Mesodermal cell (in vitro differentiated cells): ENCODE measurements at regions not wholly inside any gene's neighbourhood (a gene's known extent, or its start where the extent isn't known, plus 50 kb on each side); places are given as distances from the start of the nearest gene placed in this dataset.

ENCODE experiments used
- H3K27ac ChIP-seq: 2 replicates; pipeline ENCODE4 v1.7.0; 2013; ENCODE audit warnings: mild to moderate bottlenecking, low read depth, low read length, moderate library complexity; ENCODE audit not compliant: severe bottlenecking
- H3K36me3 ChIP-seq: 2 replicates; pipeline ENCODE4 v1.7.1; 2013; ENCODE audit warnings: mild to moderate bottlenecking, low read length, moderate library complexity; ENCODE audit not compliant: control insufficient read depth, insufficient read depth
- H3K4me1 ChIP-seq: one replicate; pipeline ENCODE4 v1.7.1; 2013; ENCODE audit warnings: mild to moderate bottlenecking, low read length; ENCODE audit not compliant: insufficient read depth, control insufficient read depth, poor library complexity, severe bottlenecking
- H3K4me3 ChIP-seq: 2 replicates; pipeline ENCODE4 v1.7.0; 2013; ENCODE audit warnings: low read length, control low read depth, mild to moderate bottlenecking; ENCODE audit not compliant: insufficient read depth, poor library complexity, severe bottlenecking; ENCODE audit errors: extremely low read depth
- H3K9me3 ChIP-seq: 2 replicates; pipeline ENCODE4 v1.7.1; 2013; ENCODE audit warnings: mild to moderate bottlenecking, low read length, moderate library complexity; ENCODE audit not compliant: control insufficient read depth
- WGBS, 2 experiments: methylation state at CpG; one replicate each; pipeline ENCODE4 v1.1.5; 2013; ENCODE audit warnings: missing lambda C conversion rate in 2 of 2; ENCODE audit not compliant: insufficient coverage in 2 of 2; 5-methylcytosine and 5-hydroxymethylcytosine counted together

- no peak overlapping the region for H3K4me3 ChIP-seq
- no peaks in the 10 kb centered on the region for H3K4me1 ChIP-seq
- no peaks in the 10 kb centered on the region for H3K9me3 ChIP-seq
- H3K27ac ChIP-seq: no peak overlapping the region
- no peaks in the 10 kb centered on the region for H3K36me3 ChIP-seq
- 93 to 100% methylated on average over 3 of the region's 4 CpGs for WGBS, 2 experiments
Measured at GRCh38 chr12:126789963-126790362, 1477.0 kb upstream of the TMEM132C start.

GRCh38 chr12:126791122-126791521 lies 1475.8 kb upstream of the TMEM132C start:
- Histone ChIP-seq H3K36me3 (no peaks in the 10 kb centered on the region), H3K27ac (no peak overlapping the region), H3K4me3 (no peak overlapping the region), H3K9me3 (no peaks in the 10 kb centered on the region), H3K4me1 (no peaks in the 10 kb centered on the region)
- 73 to 81% methylated on average over 5 to 6 of the region's 8 CpGs for WGBS, 2 experiments

- no peak overlapping the region for H3K4me3 ChIP-seq
- no peaks in the 10 kb centered on the region for H3K9me3 ChIP-seq
- H3K4me1 ChIP-seq: no peaks in the 10 kb centered on the region
- no peak overlapping the region for H3K27ac ChIP-seq
- H3K36me3 ChIP-seq: no peaks in the 10 kb centered on the region
- 100% methylated on average over 1 of the region's 6 CpGs; no CpG with 5 or more reads in 1 of the 2 experiments for WGBS, 2 experiments
Measured at GRCh38 chr12:126792411-126792810, 1474.6 kb upstream of the TMEM132C start.

- WGBS, 2 experiments: 87 to 96% methylated on average over 5 of the region's 5 CpGs
- no peaks in the 10 kb centered on the region for H3K4me1 ChIP-seq
Measured at GRCh38 chr12:126797525-126797924, 1469.4 kb upstream of the TMEM132C start.

GRCh38 chr12:126798449-126798848 lies 1468.5 kb upstream of the TMEM132C start:
- 81 to 84% methylated on average over 4 of the region's 5 CpGs for WGBS, 2 experiments
- H3K36me3 ChIP-seq: no peaks in the 10 kb centered on the region

More at GRCh38 chr12:126797525-126797924, 1469.4 kb upstream of the TMEM132C start:
- Histone ChIP-seq H3K36me3 (no peaks in the 10 kb centered on the region), H3K27ac (no peak overlapping the region), H3K9me3 (no peaks in the 10 kb centered on the region), H3K4me3 (no peak overlapping the region)

GRCh38 chr12:126807312-126807865 lies 1459.6 kb upstream of the TMEM132C start:
- 65 to 100% methylated on average over 1 to 4 of the region's 4 CpGs for WGBS, 2 experiments
- Histone ChIP-seq H3K4me3 (no peak overlapping the region), H3K4me1 (no peaks in the 10 kb centered on the region), H3K36me3 (no peaks in the 10 kb centered on the region), H3K9me3 (no peaks in the 10 kb centered on the region), H3K27ac (no peak overlapping the region)

More at GRCh38 chr12:126798449-126798848, 1468.5 kb upstream of the TMEM132C start:
- Histone ChIP-seq H3K27ac (no peak overlapping the region), H3K4me1 (no peaks in the 10 kb centered on the region), H3K9me3 (no peaks in the 10 kb centered on the region), H3K4me3 (no peak overlapping the region)

- Histone ChIP-seq H3K36me3 (no peaks in the 10 kb centered on the region), H3K9me3 (no peaks in the 10 kb centered on the region), H3K27ac (no peak overlapping the region), H3K4me1 (no peaks in the 10 kb centered on the region), H3K4me3 (no peak overlapping the region)
- WGBS, 2 experiments: 39 to 52% methylated on average over 2 to 3 of the region's 3 CpGs
Measured at GRCh38 chr12:126811391-126811790, 1455.6 kb upstream of the TMEM132C start.

GRCh38 chr12:126819554-126819953 lies 1447.4 kb upstream of the TMEM132C start:
- H3K27ac ChIP-seq: no peak overlapping the region
- H3K9me3 ChIP-seq: no peaks in the 10 kb centered on the region
- no peaks in the 10 kb centered on the region for H3K4me1 ChIP-seq
- H3K4me3 ChIP-seq: no peak overlapping the region
- no peaks in the 10 kb centered on the region for H3K36me3 ChIP-seq
- WGBS, 2 experiments: 67 to 80% methylated on average over 1 of the region's 2 CpGs

GRCh38 chr12:126830778-126831680 lies 1435.9 kb upstream of the TMEM132C start:
- no peak overlapping the region for H3K4me3 ChIP-seq
- H3K4me1 ChIP-seq: no peaks in the 10 kb centered on the region
- H3K36me3 ChIP-seq: no peaks in the 10 kb centered on the region
- peaks cover 10% of the 10 kb centered on the region for H3K9me3 ChIP-seq
- no CpG with 5 or more reads among the region's 2 CpGs for WGBS, 2 experiments
- H3K27ac ChIP-seq: no peak overlapping the region

- Histone ChIP-seq H3K4me1 (no peaks in the 10 kb centered on the region), H3K27ac (no peak overlapping the region), H3K9me3 (peaks cover 14% of the 10 kb centered on the region), H3K36me3 (no peaks in the 10 kb centered on the region), H3K4me3 (no peak overlapping the region)
- WGBS, 2 experiments: 20 to 80% methylated on average over 1 of the region's 2 CpGs
Measured at GRCh38 chr12:126837697-126838096, 1429.3 kb upstream of the TMEM132C start.
